Peyer's patch (tissue), 4 donors: ENCODE measurements at regions not wholly inside any gene's neighbourhood (a gene's known extent, or its start where the extent isn't known, plus 50 kb on each side); places are given as distances from the start of the nearest gene placed in this dataset.

Experiments
- DNase-seq, 3 donors: peaks; one replicate each; pipeline ENCODE4 v3.0.0-alpha.2; 2017 to 2019
- H3K27ac ChIP-seq, 4 donors: fragments of 200-600 bp; sonication (generic); one replicate each; pipeline ENCODE4 v1.5.1; 2016 to 2019
- H3K27me3 ChIP-seq, 2 donors: fragments of 200-600 bp; sonication (generic); one replicate each; pipeline ENCODE4 v1.5.1; 2019
- H3K36me3 ChIP-seq, 3 donors: fragments of 200-600 bp; sonication (generic); one replicate each; pipeline ENCODE4 v1.5.1; 2016 to 2019
- H3K4me1 ChIP-seq, 4 donors: fragments of 200-600 bp; sonication (generic); one replicate each; pipeline ENCODE4 v1.5.1; 2016 to 2019
- H3K4me3 ChIP-seq, 4 donors: fragments of 200-600 bp; sonication (generic); 1 replicate in 3 of 4; 2 replicates in 1 of 4; pipeline ENCODE4 v1.5.1; 2016 to 2019; ENCODE audit warnings: mild to moderate bottlenecking in 1 of 4
- H3K9me3 ChIP-seq, 4 donors: fragments of 200-600 bp; sonication (generic); one replicate each; pipeline ENCODE4 v1.5.1; 2016 to 2019; ENCODE audit warnings: mild to moderate bottlenecking in 1 of 4
- CTCF ChIP-seq, 6 experiments: fragments of 450-650 bp in 4 of 6; fragments of 200-600 bp in 2 of 6; sonication (generic) in 1 of 6; IDR thresholded peaks; one replicate each; pipeline ENCODE4 v1.5.1; 2017 to 2019; ENCODE audit warnings: antibody characterized with exemption in 6 of 6, mild to moderate bottlenecking in 3 of 6, moderate library complexity in 1 of 6
- POLR2A ChIP-seq, 2 donors: fragments of 450-650 bp; IDR thresholded peaks; one replicate each; pipeline ENCODE4 v1.5.1; 2017; ENCODE audit warnings: antibody characterized with exemption in 2 of 2, mild to moderate bottlenecking in 2 of 2, moderate library complexity in 2 of 2

- Histone ChIP-seq H3K9me3 (no peaks in the 10 kb centered on the region), H3K27ac (peak overlapping the region in 2 of 4 donors; percentile 25 to 48), H3K4me1 (no peaks in the 10 kb centered on the region), H3K27me3 (no peaks in the 10 kb centered on the region), H3K4me3 (no peak overlapping the region), H3K36me3 (no peaks in the 10 kb centered on the region)
- TF ChIP-seq CTCF (IDR thresholded peaks at IDR 0.05) (no peak), POLR2A (IDR thresholded peaks at IDR 0.05) (no peak)
- DNase-seq = no peak
These were observed 142.5 kb upstream of the HDDC2 start for GRCh38 chr6:125444006-125444923.

- Histone ChIP-seq H3K9me3 (no peaks in the 10 kb centered on the region), H3K36me3 (no peaks in the 10 kb centered on the region), H3K4me3 (no peak overlapping the region), H3K27ac (peak overlapping the region in 1 of 4 donors; percentile 25), H3K4me1 (no peaks in the 10 kb centered on the region), H3K27me3 (no peaks in the 10 kb centered on the region)
- TF ChIP-seq POLR2A (IDR thresholded peaks at IDR 0.05) = no peak
- no peak for TF ChIP-seq CTCF (IDR thresholded peaks at IDR 0.05)
- DNase-seq = no peak
These were observed 143.3 kb upstream of the HDDC2 start for GRCh38 chr6:125445054-125445453.

GRCh38 chr6:125446011-125446410, 144.2 kb upstream of the HDDC2 start:
- Histone ChIP-seq H3K9me3 (no peaks in the 10 kb centered on the region), H3K36me3 (no peaks in the 10 kb centered on the region), H3K27me3 (no peaks in the 10 kb centered on the region), H3K27ac (no peak overlapping the region), H3K4me1 (no peaks in the 10 kb centered on the region), H3K4me3 (no peak overlapping the region)
- DNase-seq = no peak
- TF ChIP-seq CTCF (IDR thresholded peaks at IDR 0.05) (no peak), POLR2A (IDR thresholded peaks at IDR 0.05) (no peak)

GRCh38 chr6:125451750-125452149, 150.0 kb upstream of the HDDC2 start:
- Histone ChIP-seq H3K27ac (no peak overlapping the region), H3K4me3 (no peak overlapping the region), H3K27me3 (no peaks in the 10 kb centered on the region), H3K9me3 (peaks cover 0 to 16% (median 3%) of the 10 kb centered on the region in 4 donors), H3K36me3 (no peaks in the 10 kb centered on the region), H3K4me1 (no peaks in the 10 kb centered on the region)
- TF ChIP-seq CTCF (IDR thresholded peaks at IDR 0.05) (no peak), POLR2A (IDR thresholded peaks at IDR 0.05) (no peak)
- no peak for DNase-seq

- Histone ChIP-seq H3K4me3 (no peak overlapping the region), H3K36me3 (no peaks in the 10 kb centered on the region), H3K27me3 (no peaks in the 10 kb centered on the region), H3K4me1 (no peaks in the 10 kb centered on the region), H3K27ac (no peak overlapping the region), H3K9me3 (peaks cover 0 to 16% (median 3%) of the 10 kb centered on the region in 4 donors)
- DNase-seq = no peak
- TF ChIP-seq CTCF (IDR thresholded peaks at IDR 0.05) (no peak), POLR2A (IDR thresholded peaks at IDR 0.05) (no peak)
These were observed 151.7 kb upstream of the HDDC2 start for GRCh38 chr6:125453516-125453915.
